ENCODE measurements at regions not wholly inside any gene's neighbourhood (a gene's known extent, or its start where the extent isn't known, plus 50 kb on each side); places are given as distances from the start of the nearest gene placed in this dataset.

DNA sequence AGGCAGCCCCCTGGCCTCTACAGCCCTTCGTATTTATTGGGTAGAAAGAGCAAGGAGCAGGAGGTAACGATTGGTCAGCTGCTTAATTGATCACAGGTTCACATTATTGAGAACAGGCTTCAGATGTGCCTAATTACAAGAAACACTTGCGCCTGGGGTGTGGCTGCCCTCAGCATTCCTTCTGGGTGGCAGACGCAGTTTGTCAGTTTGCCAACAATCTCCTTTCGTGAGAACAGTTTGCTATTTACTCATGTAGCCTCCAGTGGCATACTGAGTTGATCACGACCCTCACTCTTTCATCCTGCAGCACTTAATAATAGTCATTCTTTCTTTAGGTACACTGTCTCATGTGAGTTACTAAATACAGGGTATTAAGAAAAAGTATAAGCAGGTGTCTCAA, 985.6 kb downstream of the SLITRK5 start:
- WGBS, 2 donors: 42 to 52% methylated on average over 6 of the region's 6 CpGs
- Histone ChIP-seq H3K9me3 (peaks cover 0 to 17% (median 0%) of the 10 kb centered on the region in 11 donors), H3K4me1 (no peaks in the 10 kb centered on the region), H3K27ac (no peak overlapping the region), H3K27me3 (no peaks in the 10 kb centered on the region), H3K36me3 (no peaks in the 10 kb centered on the region), H3K4me3 (no peak overlapping the region)
- DNase-seq (no peak), ATAC-seq (no peak)
- TF ChIP-seq, protein P1, sequence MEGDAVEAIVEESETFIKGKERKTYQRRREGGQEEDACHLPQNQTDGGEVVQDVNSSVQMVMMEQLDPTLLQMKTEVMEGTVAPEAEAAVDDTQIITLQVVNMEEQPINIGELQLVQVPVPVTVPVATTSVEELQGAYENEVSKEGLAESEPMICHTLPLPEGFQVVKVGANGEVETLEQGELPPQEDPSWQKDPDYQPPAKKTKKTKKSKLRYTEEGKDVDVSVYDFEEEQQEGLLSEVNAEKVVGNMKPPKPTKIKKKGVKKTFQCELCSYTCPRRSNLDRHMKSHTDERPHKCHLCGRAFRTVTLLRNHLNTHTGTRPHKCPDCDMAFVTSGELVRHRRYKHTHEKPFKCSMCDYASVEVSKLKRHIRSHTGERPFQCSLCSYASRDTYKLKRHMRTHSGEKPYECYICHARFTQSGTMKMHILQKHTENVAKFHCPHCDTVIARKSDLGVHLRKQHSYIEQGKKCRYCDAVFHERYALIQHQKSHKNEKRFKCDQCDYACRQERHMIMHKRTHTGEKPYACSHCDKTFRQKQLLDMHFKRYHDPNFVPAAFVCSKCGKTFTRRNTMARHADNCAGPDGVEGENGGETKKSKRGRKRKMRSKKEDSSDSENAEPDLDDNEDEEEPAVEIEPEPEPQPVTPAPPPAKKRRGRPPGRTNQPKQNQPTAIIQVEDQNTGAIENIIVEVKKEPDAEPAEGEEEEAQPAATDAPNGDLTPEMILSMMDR (IDR thresholded peaks at IDR 0.05): no peak
- intact Hi-C loops (cut with DNase I): no loop called here

DNA sequence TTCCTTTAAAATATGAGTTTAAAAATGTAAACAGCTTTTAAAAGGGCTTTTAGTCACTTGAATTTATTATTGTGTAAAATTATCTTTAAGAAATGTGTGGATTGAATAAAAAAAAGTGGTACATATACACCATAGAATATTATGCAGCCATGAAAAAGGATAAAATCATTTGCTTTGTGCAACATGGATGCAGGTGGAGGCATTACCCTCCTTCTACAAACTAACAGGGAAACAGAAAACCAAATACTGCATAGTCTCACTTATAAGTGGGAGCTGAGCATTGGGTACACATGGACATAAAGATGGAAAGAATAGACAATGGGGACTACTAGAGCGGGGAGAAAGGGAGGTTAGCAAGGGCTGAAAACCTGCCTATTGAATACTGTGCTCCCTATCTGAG, 999.3 kb downstream of the SLITRK5 start:
- intact Hi-C loops (cut with DNase I): no loop called here
- TF ChIP-seq, protein P1 (IDR thresholded peaks at IDR 0.05): no peak
- Histone ChIP-seq H3K27me3 (no peaks in the 10 kb centered on the region), H3K36me3 (no peaks in the 10 kb centered on the region), H3K4me3 (no peak overlapping the region), H3K9me3 (peaks cover 0 to 6% (median 0%) of the 10 kb centered on the region in 11 donors), H3K27ac (no peak overlapping the region), H3K4me1 (no peaks in the 10 kb centered on the region)
- WGBS, 2 donors: 75 to 91% methylated on average over 1 of the region's 1 CpG
- ATAC-seq (no peak), DNase-seq (no peak)

DNA sequence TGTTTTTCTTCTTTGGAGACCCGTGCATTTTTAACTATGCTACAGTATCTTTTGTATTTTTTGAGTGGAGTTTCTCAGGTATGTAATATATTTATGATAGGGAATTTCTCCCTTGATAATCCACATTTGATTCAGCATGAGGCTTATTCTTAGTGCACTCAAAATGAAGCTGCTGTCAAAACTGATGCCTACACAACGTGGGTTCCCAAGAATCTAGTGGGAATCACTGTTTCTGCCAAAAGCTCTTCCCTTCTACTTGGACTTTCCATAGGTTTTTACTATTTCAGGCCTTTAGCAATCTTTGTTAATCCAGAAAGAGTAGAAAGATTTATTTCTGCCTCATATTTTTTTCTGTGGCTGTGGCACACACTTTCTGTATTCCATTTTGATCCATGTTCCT, 1003.7 kb downstream of the SLITRK5 start:
- H3K27ac ChIP-seq: no peak overlapping the region
- TF ChIP-seq, protein P1 (IDR thresholded peaks at IDR 0.05): no peak
- H3K36me3 ChIP-seq: no peaks in the 10 kb centered on the region
- H3K4me3 ChIP-seq: no peak overlapping the region
- H3K4me1 ChIP-seq: no peaks in the 10 kb centered on the region
- intact Hi-C loops (cut with DNase I): no loop called here
- peaks cover 0 to 9% (median 0%) of the 10 kb centered on the region in 11 donors for H3K9me3 ChIP-seq
- ATAC-seq: no peak
- DNase-seq: no peak
- no peaks in the 10 kb centered on the region for H3K27me3 ChIP-seq
- 58 to 61% methylated on average over 2 of the region's 2 CpGs for WGBS, 2 donors

DNA sequence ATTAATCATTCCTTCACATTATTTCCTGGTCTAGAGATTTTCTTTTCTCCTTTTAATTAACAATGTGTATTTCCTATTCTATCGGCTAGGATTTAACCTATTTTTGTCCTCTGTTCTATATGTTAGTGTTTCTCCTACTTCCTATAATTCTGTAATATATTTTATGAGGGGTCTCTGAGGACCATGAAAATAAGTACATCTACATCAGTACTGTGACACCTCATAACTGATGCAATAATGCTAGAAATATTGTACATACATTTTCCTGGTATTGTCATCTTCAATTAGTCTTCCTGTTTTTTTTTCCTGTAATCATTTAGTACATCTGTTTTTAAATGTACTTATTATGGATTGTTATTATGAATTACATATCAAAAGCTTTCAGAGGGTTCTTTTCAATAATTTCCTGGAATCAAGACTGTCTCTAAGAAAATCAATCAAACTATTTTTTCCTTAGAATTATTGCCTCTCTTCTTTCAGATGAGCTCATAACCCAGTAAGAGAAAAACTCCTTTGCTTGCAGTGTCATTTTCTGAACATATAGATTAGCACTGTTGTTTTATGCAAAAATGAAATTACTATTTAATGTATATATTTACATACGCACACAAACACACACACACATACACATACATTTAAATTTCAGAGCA, 1004.3 kb downstream of the SLITRK5 start:
- H3K9me3 ChIP-seq: peaks cover 0 to 7% (median 0%) of the 10 kb centered on the region in 11 donors
- H3K27ac ChIP-seq: no peak overlapping the region
- H3K4me3 ChIP-seq: no peak overlapping the region
- intact Hi-C loops (cut with DNase I): no loop called here
- 71 to 86% methylated on average over 2 of the region's 2 CpGs for WGBS, 2 donors
- no peaks in the 10 kb centered on the region for H3K4me1 ChIP-seq
- H3K36me3 ChIP-seq: no peaks in the 10 kb centered on the region
- DNase-seq: no peak
- no peak for ATAC-seq
- H3K27me3 ChIP-seq: no peaks in the 10 kb centered on the region
- TF ChIP-seq, protein P1 (IDR thresholded peaks at IDR 0.05): no peak

All from heart right ventricle (tissue), 16 donors.